H9 (cell line): ENCODE measurements at regions not wholly inside any gene's neighbourhood (a gene's known extent, or its start where the extent isn't known, plus 50 kb on each side); places are given as distances from the start of the nearest gene placed in this dataset.

ENCODE experiments used
- DNase-seq: peaks from one replicate; pipeline ENCODE4 v3.0.0-alpha.2; 2017
- H2AFZ ChIP-seq: one replicate; pipeline ENCODE4 v1.6.1; 2013; ENCODE audit warnings: mild to moderate bottlenecking, low read length, control low read depth, moderate library complexity
- H2AK5ac ChIP-seq: 2 replicates; pipeline ENCODE4 v1.6.1; 2013; ENCODE audit warnings: low read length, control low read depth, mixed read lengths; ENCODE audit not compliant: insufficient read length
- H2BK120ac ChIP-seq: one replicate; pipeline ENCODE4 v1.6.1; 2013; ENCODE audit warnings: low read depth, mild to moderate bottlenecking, low read length, control low read depth, inconsistent platforms; ENCODE audit not compliant: poor library complexity, severe bottlenecking
- H2BK12ac ChIP-seq: 2 replicates; pipeline ENCODE4 v1.6.1; 2013; ENCODE audit warnings: low read length, control low read depth, mixed read lengths, low read depth; ENCODE audit not compliant: insufficient read length
- H2BK15ac ChIP-seq: 2 replicates; pipeline ENCODE4 v1.6.1; 2013; ENCODE audit warnings: low read depth, low read length, control low read depth
- H2BK20ac ChIP-seq: one replicate; pipeline ENCODE4 v1.6.1; 2013; ENCODE audit warnings: low read depth, mild to moderate bottlenecking, low read length, control low read depth, inconsistent platforms; ENCODE audit not compliant: poor library complexity, severe bottlenecking
- H2BK5ac ChIP-seq: 2 replicates; pipeline ENCODE4 v1.6.1; 2013; ENCODE audit warnings: low read length, control low read depth, mixed read lengths; ENCODE audit not compliant: insufficient read length
- H3K14ac ChIP-seq: 2 replicates; pipeline ENCODE4 v1.6.1; 2013; ENCODE audit warnings: low read length, control low read depth; ENCODE audit not compliant: insufficient read depth
- H3K18ac ChIP-seq: 2 replicates; pipeline ENCODE4 v1.6.1; 2013; ENCODE audit warnings: low read depth, mild to moderate bottlenecking, mixed read lengths, low read length, control low read depth; ENCODE audit not compliant: insufficient read length
- H3K23ac ChIP-seq: 2 replicates; pipeline ENCODE4 v1.6.1; 2013; ENCODE audit warnings: low read length, control low read depth, mixed read lengths, low read depth; ENCODE audit not compliant: insufficient read length
- H3K23me2 ChIP-seq: 2 replicates; pipeline ENCODE4 v1.6.1; 2013; ENCODE audit warnings: low read depth, mild to moderate bottlenecking, mixed read lengths, low read length, control low read depth; ENCODE audit not compliant: insufficient read length, poor library complexity, severe bottlenecking
- H3K27ac ChIP-seq: 2 replicates; pipeline ENCODE4 v1.5.1; 2013; ENCODE audit warnings: low read length, control low read depth, mixed read lengths, low read depth; ENCODE audit not compliant: insufficient read length
- H3K27me3 ChIP-seq: 2 replicates; pipeline ENCODE4 v1.6.1; 2013; ENCODE audit warnings: low read length, control low read depth, inconsistent platforms; ENCODE audit not compliant: insufficient read depth
- H3K4ac ChIP-seq: 2 replicates; pipeline ENCODE4 v1.6.1; 2013; ENCODE audit warnings: low read depth, mild to moderate bottlenecking, control low read depth, inconsistent platforms, low read length, moderate library complexity
- H3K4me1 ChIP-seq: 2 replicates; pipeline ENCODE4 v1.6.1; 2013; ENCODE audit warnings: low read length, control low read depth, inconsistent platforms; ENCODE audit not compliant: insufficient read depth
- H3K4me2 ChIP-seq: 2 replicates; pipeline ENCODE4 v1.6.1; 2013; ENCODE audit warnings: low read length, control low read depth, mixed read lengths; ENCODE audit not compliant: insufficient read length, insufficient read depth
- H3K56ac ChIP-seq: 2 replicates; pipeline ENCODE4 v1.6.1; 2013; ENCODE audit warnings: low read depth, mild to moderate bottlenecking, mixed read lengths, low read length, control low read depth; ENCODE audit not compliant: insufficient read length
- H3K79me1 ChIP-seq: 2 replicates; pipeline ENCODE4 v1.6.1; 2013; ENCODE audit warnings: low read depth, mild to moderate bottlenecking, moderate library complexity, low read length, control low read depth, inconsistent platforms; ENCODE audit not compliant: insufficient read depth, poor library complexity, severe bottlenecking
- H3K79me2 ChIP-seq: 2 replicates; pipeline ENCODE4 v1.6.1; 2013; ENCODE audit warnings: low read length, control low read depth, inconsistent platforms; ENCODE audit not compliant: insufficient read depth
- H3K9ac ChIP-seq: 2 replicates; pipeline ENCODE4 v1.6.1; 2013; ENCODE audit warnings: low read length, control low read depth, mixed read lengths; ENCODE audit not compliant: insufficient read length; ENCODE audit errors: extremely low read depth
- H3K9me3 ChIP-seq: one replicate; pipeline ENCODE4 v1.6.1; 2013; ENCODE audit warnings: low read depth, low read length, inconsistent platforms; ENCODE audit not compliant: control insufficient read depth
- H3T11ph ChIP-seq: one replicate; pipeline ENCODE4 v1.6.1; 2013; ENCODE audit warnings: mild to moderate bottlenecking, low read length, control low read depth, inconsistent platforms
- H4K20me1 ChIP-seq: one replicate; pipeline ENCODE4 v1.6.1; 2013; ENCODE audit not compliant: control insufficient read depth, insufficient read length, insufficient read depth
- H4K5ac ChIP-seq: 2 replicates; pipeline ENCODE4 v1.6.1; 2013; ENCODE audit warnings: low read depth, mild to moderate bottlenecking, mixed read lengths, low read length, control low read depth; ENCODE audit not compliant: insufficient read length
- H4K8ac ChIP-seq: replicated peaks from 2 replicates; pipeline ENCODE4 v1.6.1; 2013; ENCODE audit warnings: low read length, control low read depth, mixed read lengths, low read depth; ENCODE audit not compliant: insufficient read length
- H4K91ac ChIP-seq: 2 replicates; pipeline ENCODE4 v1.6.1; 2013; ENCODE audit warnings: low read depth, mild to moderate bottlenecking, moderate library complexity, mixed read lengths, low read length, control low read depth; ENCODE audit not compliant: insufficient read length
- H3K27ac Mint-ChIP-seq, 3 experiments: 2 replicates in 2 of 3; 3 replicates in 1 of 3; pipeline ENCODE4 v1.8.0; 2020 to 2021; ENCODE audit warnings: mixed read lengths in 3 of 3, mild to moderate bottlenecking in 1 of 3, moderate library complexity in 1 of 3
- H3K27me3 Mint-ChIP-seq: 2 replicates; pipeline ENCODE4 v1.8.0; 2021; ENCODE audit warnings: low read depth, mild to moderate bottlenecking, moderate library complexity, mixed read lengths
- H3K36me3 Mint-ChIP-seq, 3 experiments: 2 replicates in 2 of 3; 3 replicates in 1 of 3; pipeline ENCODE4 v1.8.0; 2020 to 2021; ENCODE audit warnings: low read depth in 3 of 3, mixed read lengths in 3 of 3; ENCODE audit not compliant: insufficient read depth in 1 of 3
- H3K4me1 Mint-ChIP-seq, 2 experiments: 2 replicates each; pipeline ENCODE4 v1.8.0; 2020; ENCODE audit warnings: mixed read lengths in 2 of 2
- H3K4me3 Mint-ChIP-seq, 2 experiments: 2 replicates in 1 of 2; 3 replicates in 1 of 2; pipeline ENCODE4 v1.8.0; 2020 to 2021; ENCODE audit warnings: mild to moderate bottlenecking in 2 of 2, mixed read lengths in 2 of 2, moderate library complexity in 1 of 2
- H3K9me3 Mint-ChIP-seq, 2 experiments: 2 replicates in 1 of 2; 3 replicates in 1 of 2; pipeline ENCODE4 v1.8.0; 2020; ENCODE audit warnings: mild to moderate bottlenecking in 2 of 2, mixed read lengths in 2 of 2, moderate library complexity in 1 of 2
- WGBS: extraction: QIAGEN DNeasy Blood & Tissue Kit; methylation state at CpG from one replicate; pipeline ENCODE4 v1.1.7; 2013; ENCODE audit warnings: missing lambda C conversion rate, low lambda C conversion rate, mixed read lengths; ENCODE audit not compliant: insufficient read length; ENCODE audit errors: extremely low coverage; 5-methylcytosine and 5-hydroxymethylcytosine counted together
- TF ChIP-seq, protein P1 (sequence below): fragments of 200-600 bp; sonication (generic); conservative IDR thresholded peaks from 3 replicates; pipeline ENCODE4 v1.8.0; 2021; ENCODE audit warnings: antibody characterized with exemption, mild to moderate bottlenecking

DNA sequence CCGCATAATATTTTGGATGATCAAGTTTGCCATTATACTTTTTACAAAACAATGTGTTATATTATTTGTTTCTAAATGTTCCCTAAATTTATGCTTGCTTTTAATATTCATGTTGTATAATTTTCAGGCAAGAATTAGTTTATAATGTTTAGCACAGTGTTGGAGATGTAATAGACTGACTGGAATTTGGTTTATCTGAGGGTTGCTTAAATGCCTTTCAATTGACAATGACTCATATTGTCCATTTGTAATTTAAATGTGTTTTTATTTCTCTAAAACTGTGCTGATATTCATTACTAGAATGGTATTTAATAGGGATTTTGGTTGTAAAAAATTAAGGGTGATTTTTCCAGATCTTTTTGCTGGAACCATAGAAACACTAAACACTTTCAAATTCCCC is 788.4 kb downstream of the SLC6A15 start:
- no peaks in the 10 kb centered on the region for H3K27me3 ChIP-seq
- no peak overlapping the region for H3T11ph ChIP-seq
- H3K4me3 Mint-ChIP-seq: no peak overlapping the region
- no peak for DNase-seq
- no peaks in the 10 kb centered on the region for H3K9me3 Mint-ChIP-seq
- H3K9me3 ChIP-seq: no peaks in the 10 kb centered on the region
- H3K27ac ChIP-seq: no peak overlapping the region
- TF ChIP-seq, protein P1, sequence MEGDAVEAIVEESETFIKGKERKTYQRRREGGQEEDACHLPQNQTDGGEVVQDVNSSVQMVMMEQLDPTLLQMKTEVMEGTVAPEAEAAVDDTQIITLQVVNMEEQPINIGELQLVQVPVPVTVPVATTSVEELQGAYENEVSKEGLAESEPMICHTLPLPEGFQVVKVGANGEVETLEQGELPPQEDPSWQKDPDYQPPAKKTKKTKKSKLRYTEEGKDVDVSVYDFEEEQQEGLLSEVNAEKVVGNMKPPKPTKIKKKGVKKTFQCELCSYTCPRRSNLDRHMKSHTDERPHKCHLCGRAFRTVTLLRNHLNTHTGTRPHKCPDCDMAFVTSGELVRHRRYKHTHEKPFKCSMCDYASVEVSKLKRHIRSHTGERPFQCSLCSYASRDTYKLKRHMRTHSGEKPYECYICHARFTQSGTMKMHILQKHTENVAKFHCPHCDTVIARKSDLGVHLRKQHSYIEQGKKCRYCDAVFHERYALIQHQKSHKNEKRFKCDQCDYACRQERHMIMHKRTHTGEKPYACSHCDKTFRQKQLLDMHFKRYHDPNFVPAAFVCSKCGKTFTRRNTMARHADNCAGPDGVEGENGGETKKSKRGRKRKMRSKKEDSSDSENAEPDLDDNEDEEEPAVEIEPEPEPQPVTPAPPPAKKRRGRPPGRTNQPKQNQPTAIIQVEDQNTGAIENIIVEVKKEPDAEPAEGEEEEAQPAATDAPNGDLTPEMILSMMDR: no peak
- H3K9ac ChIP-seq: no peak overlapping the region
- no peak overlapping the region for H3K4ac ChIP-seq
- no peak overlapping the region for H2AFZ ChIP-seq
- no peak overlapping the region for H2BK12ac ChIP-seq
- H2BK20ac ChIP-seq: no peak overlapping the region
- H3K56ac ChIP-seq: no peak overlapping the region
- no peak overlapping the region for H3K18ac ChIP-seq
- H3K14ac ChIP-seq: no peak overlapping the region
- no peak overlapping the region for H3K27ac Mint-ChIP-seq
- WGBS: no CpG with 5 or more reads among the region's 1 CpG
- no peaks in the 10 kb centered on the region for H3K4me1 Mint-ChIP-seq
- H3K23ac ChIP-seq: no peak overlapping the region
- H4K8ac ChIP-seq: no peak overlapping the region
- H3K4me1 ChIP-seq: no peaks in the 10 kb centered on the region
- no peaks in the 10 kb centered on the region for H3K79me1 ChIP-seq
- no peaks in the 10 kb centered on the region for H4K20me1 ChIP-seq
- H2BK15ac ChIP-seq: no peak overlapping the region
- H3K79me2 ChIP-seq: no peaks in the 10 kb centered on the region
- no peak overlapping the region for H4K5ac ChIP-seq
- H2AK5ac ChIP-seq: no peak overlapping the region
- H3K36me3 Mint-ChIP-seq: no peaks in the 10 kb centered on the region
- H2BK120ac ChIP-seq: no peak overlapping the region
- no peak overlapping the region for H3K4me2 ChIP-seq
- no peak overlapping the region for H2BK5ac ChIP-seq
- H3K23me2 ChIP-seq: no peaks in the 10 kb centered on the region
- H4K91ac ChIP-seq: no peak overlapping the region
- H3K27me3 Mint-ChIP-seq: no peaks in the 10 kb centered on the region
